ENCODE measurements at regions not wholly inside any gene's neighbourhood (a gene's known extent, or its start where the extent isn't known, plus 50 kb on each side); places are given as distances from the start of the nearest gene placed in this dataset.

GRCh38 chr6:156432543-156432942 lies 344.6 kb upstream of the ARID1B start:
- Histone ChIP-seq H3K36me3 (ENCODE audit: insufficient read depth, low read length) (no peaks in the 10 kb centered on the region), H3K27me3 (ENCODE audit: insufficient read depth, low read depth, low read length) (no peaks in the 10 kb centered on the region), H3F3A (ENCODE audit: insufficient read depth, low read length, poor library complexity, severe bottlenecking) (no peaks in the 10 kb centered on the region), H4K20me1 (ENCODE audit: insufficient read depth) (no peaks in the 10 kb centered on the region), H3K79me2 (replicated peaks; ENCODE audit: insufficient read depth, low read length) (no peaks in the 10 kb centered on the region), H2AFZ (ENCODE audit: low read depth, low read length) (no peak overlapping the region), H3K9me2 (ENCODE audit: insufficient read depth, low read length) (no peaks in the 10 kb centered on the region), H3K9ac (ENCODE audit: low read length) (no peak overlapping the region), H3K4me3 (ENCODE audit: low read length) (no peak overlapping the region), H3K4me2 (ENCODE audit: low read length) (no peak overlapping the region), H3K27ac (ENCODE audit: low read length) (no peak overlapping the region), H3K9me3 (ENCODE audit: low read length) (no peaks in the 10 kb centered on the region)
- TF ChIP-seq CTCF (IDR thresholded peaks at IDR 0.05; ENCODE audit: poor library complexity, severe bottlenecking) (no peak), EP300 (conservative IDR thresholded peaks at IDR 0.05; ENCODE audit: poor library complexity, severe bottlenecking) (no peak), RAD21 (conservative IDR thresholded peaks at IDR 0.05) (no peak), TAF1 (IDR thresholded peaks at IDR 0.05; ENCODE audit: low read depth) (no peak), POLR2AphosphoS5 (IDR thresholded peaks at IDR 0.05) (no peak), SMC3 (conservative IDR thresholded peaks at IDR 0.05; ENCODE audit: poor library complexity) (no peak), MXI1 (conservative IDR thresholded peaks at IDR 0.05; ENCODE audit: poor library complexity, severe bottlenecking) (no peak), EZH2 (IDR thresholded peaks at IDR 0.05; ENCODE audit: borderline replicate concordance, insufficient read depth, low read length, poor library complexity, severe bottlenecking) (no peak)
- TF ChIP-seq, protein P1, sequence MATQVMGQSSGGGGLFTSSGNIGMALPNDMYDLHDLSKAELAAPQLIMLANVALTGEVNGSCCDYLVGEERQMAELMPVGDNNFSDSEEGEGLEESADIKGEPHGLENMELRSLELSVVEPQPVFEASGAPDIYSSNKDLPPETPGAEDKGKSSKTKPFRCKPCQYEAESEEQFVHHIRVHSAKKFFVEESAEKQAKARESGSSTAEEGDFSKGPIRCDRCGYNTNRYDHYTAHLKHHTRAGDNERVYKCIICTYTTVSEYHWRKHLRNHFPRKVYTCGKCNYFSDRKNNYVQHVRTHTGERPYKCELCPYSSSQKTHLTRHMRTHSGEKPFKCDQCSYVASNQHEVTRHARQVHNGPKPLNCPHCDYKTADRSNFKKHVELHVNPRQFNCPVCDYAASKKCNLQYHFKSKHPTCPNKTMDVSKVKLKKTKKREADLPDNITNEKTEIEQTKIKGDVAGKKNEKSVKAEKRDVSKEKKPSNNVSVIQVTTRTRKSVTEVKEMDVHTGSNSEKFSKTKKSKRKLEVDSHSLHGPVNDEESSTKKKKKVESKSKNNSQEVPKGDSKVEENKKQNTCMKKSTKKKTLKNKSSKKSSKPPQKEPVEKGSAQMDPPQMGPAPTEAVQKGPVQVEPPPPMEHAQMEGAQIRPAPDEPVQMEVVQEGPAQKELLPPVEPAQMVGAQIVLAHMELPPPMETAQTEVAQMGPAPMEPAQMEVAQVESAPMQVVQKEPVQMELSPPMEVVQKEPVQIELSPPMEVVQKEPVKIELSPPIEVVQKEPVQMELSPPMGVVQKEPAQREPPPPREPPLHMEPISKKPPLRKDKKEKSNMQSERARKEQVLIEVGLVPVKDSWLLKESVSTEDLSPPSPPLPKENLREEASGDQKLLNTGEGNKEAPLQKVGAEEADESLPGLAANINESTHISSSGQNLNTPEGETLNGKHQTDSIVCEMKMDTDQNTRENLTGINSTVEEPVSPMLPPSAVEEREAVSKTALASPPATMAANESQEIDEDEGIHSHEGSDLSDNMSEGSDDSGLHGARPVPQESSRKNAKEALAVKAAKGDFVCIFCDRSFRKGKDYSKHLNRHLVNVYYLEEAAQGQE (IDR thresholded peaks at IDR 0.05; ENCODE audit: borderline replicate concordance) = no peak

DNA sequence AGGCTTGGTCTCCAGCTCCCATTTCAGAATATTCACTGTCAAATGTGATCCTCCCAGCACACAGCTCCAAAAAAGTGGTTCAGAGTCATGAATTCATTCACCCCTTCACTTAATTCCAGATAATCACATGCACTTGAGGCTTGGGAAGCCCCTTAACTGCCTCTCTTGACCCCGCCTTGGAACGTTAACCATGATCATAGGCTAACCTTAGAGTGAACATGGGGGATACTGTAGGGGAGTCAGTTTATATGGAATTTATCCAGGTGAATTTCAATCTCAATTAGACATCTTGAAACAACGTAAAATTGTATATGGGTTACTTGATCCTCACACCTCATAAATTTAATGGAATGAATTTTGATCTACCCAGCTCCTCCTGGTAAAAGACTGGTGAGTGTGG lies 346.8 kb upstream of the ARID1B start:
- no peaks in the 10 kb centered on the region for H3F3A ChIP-seq (ENCODE audit: insufficient read depth, low read length, poor library complexity, severe bottlenecking)
- H2AFZ ChIP-seq (ENCODE audit: low read depth, low read length) = no peak overlapping the region
- H3K9me2 ChIP-seq (ENCODE audit: insufficient read depth, low read length) = no peaks in the 10 kb centered on the region
- TF ChIP-seq RAD21 (conservative IDR thresholded peaks at IDR 0.05) = no peak
- TF ChIP-seq, protein P1 (IDR thresholded peaks at IDR 0.05; ENCODE audit: borderline replicate concordance) = no peak
- no peak for TF ChIP-seq POLR2AphosphoS5 (IDR thresholded peaks at IDR 0.05)
- no peak for TF ChIP-seq EP300 (conservative IDR thresholded peaks at IDR 0.05; ENCODE audit: poor library complexity, severe bottlenecking)
- TF ChIP-seq CTCF (IDR thresholded peaks at IDR 0.05; ENCODE audit: poor library complexity, severe bottlenecking) = no peak
- TF ChIP-seq EZH2 (IDR thresholded peaks at IDR 0.05; ENCODE audit: borderline replicate concordance, insufficient read depth, low read length, poor library complexity, severe bottlenecking) = no peak
- TF ChIP-seq MXI1 (conservative IDR thresholded peaks at IDR 0.05; ENCODE audit: poor library complexity, severe bottlenecking) = no peak
- TF ChIP-seq SMC3 (conservative IDR thresholded peaks at IDR 0.05; ENCODE audit: poor library complexity) = no peak
- no peak for TF ChIP-seq TAF1 (IDR thresholded peaks at IDR 0.05; ENCODE audit: low read depth)
- H3K27ac ChIP-seq (ENCODE audit: low read length) = no peak overlapping the region
- H3K4me3 ChIP-seq (ENCODE audit: low read length) = no peak overlapping the region
- H3K79me2 ChIP-seq (replicated peaks; ENCODE audit: insufficient read depth, low read length) = no peaks in the 10 kb centered on the region
- H3K27me3 ChIP-seq (ENCODE audit: insufficient read depth, low read depth, low read length) = no peaks in the 10 kb centered on the region
- no peaks in the 10 kb centered on the region for H3K36me3 ChIP-seq (ENCODE audit: insufficient read depth, low read length)
- no peaks in the 10 kb centered on the region for H3K9me3 ChIP-seq (ENCODE audit: low read length)
- H3K4me2 ChIP-seq (ENCODE audit: low read length) = no peak overlapping the region
- no peaks in the 10 kb centered on the region for H4K20me1 ChIP-seq (ENCODE audit: insufficient read depth)
- no peak overlapping the region for H3K9ac ChIP-seq (ENCODE audit: low read length)

All from neural cell (in vitro differentiated cells).